ENCODE measurements at regions not wholly inside any gene's neighbourhood (a gene's known extent, or its start where the extent isn't known, plus 50 kb on each side); places are given as distances from the start of the nearest gene placed in this dataset.

DNA sequence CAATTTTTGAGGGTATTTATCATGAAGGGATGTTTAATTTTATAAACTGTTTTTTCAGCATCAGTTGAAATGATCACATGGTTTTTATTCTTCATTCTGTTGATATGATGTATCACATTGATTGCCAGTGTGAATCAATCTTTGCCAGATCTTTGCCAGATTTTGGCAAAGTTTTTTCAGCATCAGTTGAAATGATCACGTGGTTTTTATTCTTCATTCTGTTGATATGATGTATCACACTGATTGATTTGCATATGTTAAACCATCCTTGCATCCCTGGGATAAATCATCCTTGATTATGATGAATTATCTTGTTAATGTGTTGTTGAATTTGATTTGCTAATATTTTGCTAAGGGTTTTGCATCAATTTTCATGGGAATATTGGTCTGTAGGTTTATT lies 140.9 kb upstream of the TAS2R1 start:
- TF ChIP-seq CTCF (IDR thresholded peaks at IDR 0.05) (no peak), EZH2phosphoT487 (IDR thresholded peaks at IDR 0.05) (no peak)

Data from neural progenitor cell (in vitro differentiated cells).